ENCODE measurements at regions not wholly inside any gene's neighbourhood (a gene's known extent, or its start where the extent isn't known, plus 50 kb on each side); places are given as distances from the start of the nearest gene placed in this dataset.

- no peaks in the 10 kb centered on the region for H4K20me1 ChIP-seq (ENCODE audit: control insufficient read depth, insufficient read depth, insufficient read length)
- no peak overlapping the region for H3T11ph ChIP-seq (ENCODE audit: low read length)
- H2BK5ac ChIP-seq (ENCODE audit: insufficient read length, low read length): no peak overlapping the region
- Mint-ChIP-seq H3K27me3 (ENCODE audit: low read depth) (peaks cover 5% of the 10 kb centered on the region; the same call in 1 of the 2 replicates), H3K36me3 (ENCODE audit: insufficient read depth in 1 of 3, low read depth in 3 of 3) (no peaks in the 10 kb centered on the region; a peak in 1 of 7 replicates), H3K4me1 (peaks cover 40 to 46% of the 10 kb centered on the region in 2 experiments), H3K4me3 (no peak overlapping the region), H3K9me3 (no peaks in the 10 kb centered on the region), H3K27ac (peak overlapping the region; percentile 15 to 82 (median 37); a peak in 1 of 7 replicates)
- H3K9ac ChIP-seq (ENCODE audit: extremely low read depth, insufficient read length, low read length): no peak overlapping the region
- no peak for DNase-seq
- no peaks in the 10 kb centered on the region for H3K79me1 ChIP-seq (ENCODE audit: insufficient read depth, low read depth, low read length, poor library complexity, severe bottlenecking)
- no CpG with 5 or more reads among the region's 10 CpGs for WGBS (ENCODE audit: extremely low coverage, insufficient read length, low lambda C conversion rate)
- no peaks in the 10 kb centered on the region for H3K79me2 ChIP-seq (ENCODE audit: insufficient read depth, low read length)
- H4K8ac ChIP-seq (replicated peaks; ENCODE audit: insufficient read length, low read depth, low read length): no peak overlapping the region
- no peak overlapping the region for H4K91ac ChIP-seq (ENCODE audit: insufficient read length, low read depth, low read length)
- no peak overlapping the region for H3K14ac ChIP-seq (ENCODE audit: insufficient read depth, low read length)
- H2AK5ac ChIP-seq (ENCODE audit: insufficient read length, low read length): no peak overlapping the region
- H2BK15ac ChIP-seq (ENCODE audit: low read depth, low read length): no peak overlapping the region
- no peak overlapping the region for H4K5ac ChIP-seq (ENCODE audit: insufficient read length, low read depth, low read length)
- peaks cover 5% of the 10 kb centered on the region; the same call in 1 of the 2 replicates for H3K4me1 ChIP-seq (ENCODE audit: insufficient read depth, low read length)
- H3K27me3 ChIP-seq (ENCODE audit: insufficient read depth, low read length): no peaks in the 10 kb centered on the region
- no peak overlapping the region for H3K4ac ChIP-seq (ENCODE audit: low read depth, low read length)
- H2BK12ac ChIP-seq (ENCODE audit: insufficient read length, low read depth, low read length): no peak overlapping the region
- H3K23me2 ChIP-seq (ENCODE audit: insufficient read length, low read depth, low read length, poor library complexity, severe bottlenecking): peaks cover 3% of the 10 kb centered on the region
- no peak overlapping the region for H3K23ac ChIP-seq (ENCODE audit: insufficient read length, low read depth, low read length)
- H3K4me2 ChIP-seq (ENCODE audit: insufficient read depth, insufficient read length, low read length): no peak overlapping the region
- no peak overlapping the region for H2BK120ac ChIP-seq (ENCODE audit: low read depth, low read length, poor library complexity, severe bottlenecking)
- no peak overlapping the region for H2AFZ ChIP-seq (ENCODE audit: low read length)
- no peak overlapping the region for H2BK20ac ChIP-seq (ENCODE audit: low read depth, low read length, poor library complexity, severe bottlenecking)
- H3K18ac ChIP-seq (ENCODE audit: insufficient read length, low read depth, low read length): no peak overlapping the region
- no peak overlapping the region for H3K27ac ChIP-seq (ENCODE audit: insufficient read length, low read depth, low read length)
- H3K56ac ChIP-seq (ENCODE audit: insufficient read length, low read depth, low read length): no peak overlapping the region
- no peaks in the 10 kb centered on the region for H3K9me3 ChIP-seq (ENCODE audit: control insufficient read depth, low read depth, low read length)
- no peak for TF ChIP-seq CTCF (conservative IDR thresholded peaks at IDR 0.05)
Observed at GRCh38 chr20:53876956-53877355, 193.4 kb downstream of the BCAS1 start.
